ENCODE measurements at regions not wholly inside any gene's neighbourhood (a gene's known extent, or its start where the extent isn't known, plus 50 kb on each side); places are given as distances from the start of the nearest gene placed in this dataset.

DNA sequence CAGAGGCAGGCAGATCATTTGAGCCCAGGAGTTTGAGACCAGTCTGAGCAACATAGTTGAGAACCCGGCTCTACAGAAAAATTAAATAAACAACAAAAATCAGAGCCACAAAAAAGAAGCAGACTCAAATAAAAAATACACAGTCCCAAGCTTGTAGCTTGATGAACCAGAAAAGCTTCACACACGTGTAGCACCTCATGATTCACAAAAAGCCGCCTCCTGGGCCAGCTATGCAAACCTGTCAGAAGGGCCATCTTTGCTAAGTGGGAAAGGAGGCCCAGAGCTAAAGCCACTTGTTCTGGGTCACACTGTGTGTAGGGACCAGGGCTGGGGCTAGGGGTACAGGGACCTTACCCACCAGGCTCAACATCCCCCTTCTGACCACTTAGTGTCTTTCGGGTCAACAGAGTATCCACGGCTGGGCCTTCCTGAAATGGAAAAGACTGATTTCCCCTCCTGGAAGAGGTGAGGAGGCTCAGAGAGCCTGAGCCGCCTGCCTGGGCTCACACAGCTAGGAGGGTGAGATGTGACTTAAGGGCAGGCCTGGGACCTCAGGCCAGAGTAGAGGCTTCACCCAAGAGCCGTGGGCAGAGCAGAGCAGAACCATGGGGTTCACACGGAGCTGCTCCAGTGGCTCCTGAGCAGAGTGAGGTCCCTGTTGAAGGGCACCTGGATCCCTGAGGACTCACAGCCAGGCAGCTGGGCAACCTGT is 269.6 kb downstream of the PARN start:
- DNase-seq, result no peak

GRCh38 chr16:14358697-14359305 is 271.3 kb downstream of the PARN start:
- no peak for DNase-seq

- DNase-seq, result no peak
Measured at GRCh38 chr16:14357328-14357727, 272.7 kb downstream of the PARN start.

DNA sequence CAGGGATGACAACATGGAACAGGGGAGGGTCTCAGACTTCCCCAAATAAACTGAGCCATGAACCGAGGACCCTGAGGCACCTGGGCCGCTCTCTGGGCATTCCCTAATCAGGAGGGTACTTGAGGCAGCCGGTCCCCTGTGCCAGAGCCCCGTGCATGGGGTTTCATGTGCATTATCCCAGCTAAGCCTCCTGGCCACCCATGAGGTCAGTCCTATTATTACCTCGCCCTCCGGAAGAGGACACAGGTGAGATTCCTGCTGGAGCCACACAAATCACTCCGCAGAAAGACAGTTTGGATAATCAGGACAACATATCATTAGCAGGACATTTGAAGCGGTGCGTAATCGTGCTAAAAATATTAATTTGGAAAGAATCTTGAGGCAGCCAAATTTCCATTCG is 274.0 kb downstream of the PARN start:
- no peak for DNase-seq

DNA sequence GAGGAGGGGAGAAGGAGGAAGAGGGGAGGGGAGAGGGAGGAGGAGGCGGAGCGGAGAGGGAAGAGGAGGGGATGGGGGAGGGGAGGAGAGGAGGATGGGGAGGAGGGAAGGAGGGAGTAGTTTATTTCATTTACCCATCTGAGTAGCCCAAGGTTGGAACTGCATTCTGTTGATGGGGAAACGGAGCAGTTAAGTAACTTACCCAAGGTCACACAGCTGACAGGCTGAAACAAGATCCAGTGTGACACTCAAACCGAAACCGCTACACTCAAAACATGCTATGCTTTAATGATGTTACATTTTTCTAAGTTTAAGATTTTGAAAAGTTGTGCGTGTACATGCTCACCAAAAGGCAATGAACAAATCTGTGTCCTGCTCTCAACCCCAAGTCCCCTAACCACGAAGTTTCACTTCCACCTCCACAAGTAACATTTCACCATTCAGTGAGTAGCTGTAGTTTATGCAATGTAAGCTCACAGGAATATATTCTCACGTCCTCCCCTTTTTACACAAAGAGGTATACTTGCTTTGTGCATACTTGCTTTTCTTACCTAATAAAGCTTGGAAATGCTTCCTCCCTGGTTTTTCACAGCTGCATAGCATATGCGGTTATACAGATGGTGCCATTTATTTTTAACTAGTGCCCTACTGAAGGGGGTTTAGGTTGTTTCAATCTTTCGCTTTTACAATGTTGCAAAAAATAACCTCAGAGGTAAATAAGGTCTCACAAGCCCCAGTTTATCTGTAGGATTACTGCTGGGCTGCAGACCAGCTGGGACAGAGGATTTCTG is 275.3 kb downstream of the PARN start:
- no peak for DNase-seq

DNA sequence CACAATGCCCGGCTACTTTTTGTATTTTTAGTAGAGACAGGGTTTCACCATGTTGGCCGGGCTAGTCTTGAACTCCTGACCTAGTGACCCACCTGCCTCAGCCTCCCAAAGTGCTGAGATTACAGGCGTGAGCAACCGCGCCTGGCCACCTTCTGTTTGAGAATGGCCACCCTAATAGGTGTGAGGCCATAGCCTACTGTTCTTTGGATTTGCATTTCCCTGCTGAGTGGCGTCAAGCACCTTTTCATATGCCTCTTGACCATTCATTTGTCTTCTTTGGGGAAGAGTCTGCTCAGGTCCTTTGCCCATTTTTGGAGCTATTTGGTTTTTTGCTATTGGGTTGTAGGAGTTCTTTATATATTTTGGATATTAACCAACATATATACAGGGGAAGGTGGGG is 276.7 kb downstream of the PARN start:
- DNase-seq, result no peak

GRCh38 chr16:14351647-14352046 is 278.4 kb downstream of the PARN start:
- DNase-seq, result no peak

- no peak for DNase-seq
Measured at GRCh38 chr16:14350626-14351025, 279.4 kb downstream of the PARN start.

GRCh38 chr16:14350081-14350480 is 279.0 kb downstream of the MRTFB start:
- no peak for DNase-seq

GRCh38 chr16:14347706-14348105 is 276.6 kb downstream of the MRTFB start:
- DNase-seq, result no peak

- no peak for DNase-seq
Measured at GRCh38 chr16:14346278-14347142, 275.4 kb downstream of the MRTFB start.

DNA sequence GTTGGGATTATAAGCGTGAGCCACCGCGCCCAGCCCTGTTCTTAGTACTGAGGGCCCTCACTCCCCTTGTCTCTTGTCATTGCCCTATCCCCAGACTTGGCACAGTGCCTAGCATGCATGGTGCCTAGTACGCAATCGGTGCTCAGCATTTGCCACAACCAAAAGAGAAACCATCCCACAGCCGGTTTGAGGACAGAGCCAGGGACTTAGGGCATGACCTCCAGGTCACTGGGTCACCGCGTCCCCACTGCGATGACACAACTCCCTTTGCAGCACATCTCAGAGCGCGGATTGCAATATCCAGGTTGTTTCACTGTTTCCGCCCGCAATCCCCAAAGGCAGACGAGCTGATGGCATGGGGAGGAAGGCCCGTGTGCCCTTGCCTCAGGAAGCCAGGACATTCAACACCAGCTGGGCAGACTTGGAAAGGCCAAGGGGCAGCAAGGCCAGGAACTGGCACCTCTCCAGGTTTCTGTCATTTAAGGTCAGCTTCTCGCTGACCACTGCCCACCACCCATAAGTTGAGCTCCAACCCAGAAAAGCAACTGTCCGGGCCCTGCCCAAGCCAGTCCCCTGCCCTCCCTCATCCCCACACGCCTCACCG is 274.5 kb downstream of the MRTFB start:
- DNase-seq, result no peak

DNA sequence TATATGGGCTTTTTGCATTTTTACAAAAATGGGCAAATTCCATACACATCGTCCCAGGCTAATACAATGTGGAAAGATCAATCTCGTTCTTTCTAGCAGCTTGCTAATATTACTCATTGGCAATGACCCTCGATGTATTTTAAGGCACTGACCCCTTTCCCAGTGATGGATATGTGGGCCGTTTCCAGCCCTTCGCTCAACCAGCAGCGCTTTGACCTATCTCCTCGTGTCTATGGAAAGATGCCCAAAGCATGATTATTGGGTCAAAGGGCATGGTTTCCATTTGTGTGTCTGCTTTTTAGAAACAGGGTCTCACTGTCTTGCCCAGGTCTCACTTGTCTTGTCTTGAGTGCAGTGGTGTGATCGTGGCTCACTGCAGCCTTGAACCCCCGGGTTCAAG is 273.8 kb downstream of the MRTFB start:
- no peak for DNase-seq

DNA sequence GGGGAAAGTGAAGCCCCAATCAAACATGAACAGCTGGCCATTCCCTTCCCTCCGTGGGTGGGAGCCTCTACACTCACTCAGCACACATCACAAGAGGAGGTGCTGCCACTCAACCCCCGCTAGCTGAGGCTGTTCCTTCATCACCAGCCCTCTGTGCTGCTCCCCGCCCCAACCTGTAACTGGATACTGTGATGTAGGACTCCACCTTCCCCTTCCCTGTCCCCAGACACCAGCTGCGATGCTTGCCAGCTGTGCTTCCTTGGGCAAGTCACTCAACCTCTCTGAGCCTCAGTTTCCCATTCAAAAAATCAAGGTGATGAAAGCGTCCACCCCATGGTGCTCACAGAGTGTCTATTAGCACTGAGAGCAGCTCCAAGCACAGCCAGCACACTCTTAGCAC is 273.2 kb downstream of the MRTFB start:
- DNase-seq, result no peak

GRCh38 chr16:14341324-14342225 is 270.5 kb downstream of the MRTFB start:
- no peak for DNase-seq

GRCh38 chr16:14339694-14340093 is 268.6 kb downstream of the MRTFB start:
- no peak for DNase-seq

GRCh38 chr16:14338969-14339368 is 267.9 kb downstream of the MRTFB start:
- no peak for DNase-seq

GRCh38 chr16:14338236-14338635 is 267.1 kb downstream of the MRTFB start:
- DNase-seq, result no peak

DNA sequence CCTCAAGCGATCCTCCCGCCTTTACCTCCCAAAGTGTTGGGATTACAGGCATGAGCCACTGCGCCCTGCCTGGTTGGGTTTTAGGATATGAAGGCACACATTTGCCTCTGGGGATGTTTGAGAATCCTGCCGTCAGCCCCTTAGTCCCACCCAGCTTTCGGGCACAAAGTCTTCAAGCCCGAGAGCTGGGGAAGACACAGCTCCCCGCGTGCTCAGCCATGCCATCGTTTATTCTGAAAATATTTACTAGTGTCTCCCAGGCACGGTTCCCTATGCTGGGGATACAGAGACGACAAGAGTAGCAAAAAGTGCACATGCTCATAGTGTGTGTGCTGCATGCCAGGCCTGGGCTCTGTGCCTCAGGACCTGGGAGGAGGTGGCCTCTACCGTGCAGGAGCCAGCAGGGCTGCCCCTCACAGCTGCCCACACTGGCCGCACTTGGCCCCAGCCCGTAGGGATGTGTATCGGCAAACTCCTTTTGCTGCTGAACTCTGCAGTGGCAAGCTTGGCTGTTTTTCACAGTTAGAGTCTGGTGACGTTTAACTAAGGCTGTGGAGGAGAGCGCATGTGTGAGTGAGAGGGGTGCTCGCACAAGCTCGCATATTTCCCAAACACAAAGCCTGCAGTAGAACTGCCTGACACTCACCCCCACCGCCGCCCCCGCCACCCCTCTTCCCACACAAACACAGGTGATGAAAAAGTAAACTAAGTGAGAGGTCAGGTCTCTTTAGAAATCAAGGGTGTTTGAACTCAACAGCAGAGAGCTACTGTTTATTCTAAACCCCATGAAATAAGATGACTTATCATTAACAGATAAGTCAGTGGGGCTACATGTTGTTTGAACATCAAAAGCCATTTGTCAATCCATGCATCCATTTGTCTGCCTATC is 266.4 kb downstream of the MRTFB start:
- DNase-seq, result no peak

DNA sequence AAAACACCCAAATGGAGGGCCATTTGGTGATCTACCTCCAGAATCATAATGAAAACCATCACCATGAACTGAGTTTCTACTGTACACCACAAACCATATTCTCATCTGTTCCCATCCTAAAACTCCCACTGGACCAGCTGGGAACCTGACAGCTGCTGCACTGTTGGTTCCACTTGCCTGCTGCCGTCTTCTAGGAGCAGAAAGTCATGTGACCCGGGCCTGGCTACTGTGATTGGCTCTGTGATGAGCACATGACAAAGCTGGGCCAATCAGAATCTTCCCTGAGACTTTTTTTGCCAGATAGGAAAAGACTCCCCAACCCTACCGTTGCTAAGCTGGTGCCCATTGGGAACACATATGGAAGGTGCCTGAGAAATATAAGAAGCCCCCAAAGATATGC is 264.2 kb downstream of the MRTFB start:
- no peak for DNase-seq
